Stimulated activated CD4-positive, alpha-beta T cell treated with anti-CD3 and anti-CD28 coated beads, Interleukin-15, amount 100 ng/mL, for 48 hours (primary cell): ENCODE measurements at regions not wholly inside any gene's neighbourhood (a gene's known extent, or its start where the extent isn't known, plus 50 kb on each side); places are given as distances from the start of the nearest gene placed in this dataset.
"Not testable (repeated sequence)": the region's sequence is repeated elsewhere in the genome, so short reads cannot be mapped to it uniquely, and the experiment has no call there.

ENCODE experiments used
- DNase-seq, 2 donors: peaks; one replicate each; pipeline ENCODE4 v3.0.0-alpha.2; 2020; ENCODE audit warnings: low read depth in 2 of 2

- DNase-seq: no peak
Measured at GRCh38 chr9:90457386-90458190, 185.0 kb downstream of the DIRAS2 start.

GRCh38 chr9:90458485-90458884 lies 184.1 kb downstream of the DIRAS2 start:
- DNase-seq: no peak

- DNase-seq: no peak
Measured at GRCh38 chr9:90459321-90459720, 183.3 kb downstream of the DIRAS2 start.

GRCh38 chr9:90460220-90460619 lies 182.4 kb downstream of the DIRAS2 start:
- DNase-seq: no peak

DNA sequence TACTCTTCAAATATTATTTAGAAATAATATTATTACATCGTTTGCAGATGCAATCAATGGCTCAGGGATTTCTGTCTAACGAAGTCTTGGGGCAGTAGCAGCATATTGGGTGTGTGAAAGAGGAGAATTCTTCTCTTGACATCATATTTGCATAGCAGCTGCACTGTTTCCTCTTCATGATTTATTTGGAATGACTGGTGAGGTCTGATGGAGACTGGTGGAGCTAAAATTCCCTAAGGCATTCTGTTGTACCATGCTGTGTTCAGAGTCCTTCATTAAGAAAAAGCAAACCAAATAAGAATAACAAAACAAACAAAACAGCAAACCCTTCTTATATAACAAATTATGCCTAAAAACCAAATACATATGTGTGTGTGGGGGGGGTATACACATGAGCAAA lies 177.6 kb downstream of the DIRAS2 start:
- DNase-seq: no peak

DNA sequence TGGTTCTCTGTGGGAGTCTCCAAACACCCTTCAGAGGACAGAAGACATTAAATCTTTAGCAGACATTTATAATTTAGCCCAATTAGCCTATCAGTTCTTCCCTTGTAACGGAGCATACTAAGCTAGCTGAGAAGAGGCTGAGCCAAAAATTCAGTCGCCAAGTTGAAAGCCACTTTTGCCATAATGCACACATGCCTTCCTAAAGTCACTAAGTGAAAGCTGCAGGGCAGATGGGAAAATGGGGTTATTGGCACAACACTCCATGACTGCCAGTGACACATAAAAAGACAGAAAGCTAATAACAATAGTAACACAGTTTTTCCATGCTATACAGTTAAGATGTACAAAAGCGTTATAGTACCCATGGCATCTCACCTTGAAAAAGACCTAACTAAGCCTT lies 176.2 kb downstream of the DIRAS2 start:
- DNase-seq: no peak

DNA sequence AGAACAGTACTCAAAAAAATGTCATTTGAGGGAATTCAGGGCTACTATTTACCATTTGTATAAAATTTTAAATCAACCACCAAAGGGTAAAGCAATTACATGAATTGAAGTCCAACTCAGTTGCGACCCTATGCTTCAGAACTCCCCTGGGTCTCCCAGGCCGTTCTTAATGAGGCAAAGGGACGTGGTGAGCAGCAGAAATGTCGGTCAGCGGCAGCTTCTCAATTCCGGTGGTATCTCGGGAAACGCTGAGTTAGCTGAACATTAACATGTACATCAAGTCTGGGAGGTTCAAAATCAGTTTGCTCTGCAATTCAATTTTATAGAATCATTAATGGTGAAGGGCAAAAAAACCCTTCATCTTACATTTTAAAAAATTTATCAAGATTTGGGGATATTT lies 173.2 kb downstream of the DIRAS2 start:
- DNase-seq: no peak

DNA sequence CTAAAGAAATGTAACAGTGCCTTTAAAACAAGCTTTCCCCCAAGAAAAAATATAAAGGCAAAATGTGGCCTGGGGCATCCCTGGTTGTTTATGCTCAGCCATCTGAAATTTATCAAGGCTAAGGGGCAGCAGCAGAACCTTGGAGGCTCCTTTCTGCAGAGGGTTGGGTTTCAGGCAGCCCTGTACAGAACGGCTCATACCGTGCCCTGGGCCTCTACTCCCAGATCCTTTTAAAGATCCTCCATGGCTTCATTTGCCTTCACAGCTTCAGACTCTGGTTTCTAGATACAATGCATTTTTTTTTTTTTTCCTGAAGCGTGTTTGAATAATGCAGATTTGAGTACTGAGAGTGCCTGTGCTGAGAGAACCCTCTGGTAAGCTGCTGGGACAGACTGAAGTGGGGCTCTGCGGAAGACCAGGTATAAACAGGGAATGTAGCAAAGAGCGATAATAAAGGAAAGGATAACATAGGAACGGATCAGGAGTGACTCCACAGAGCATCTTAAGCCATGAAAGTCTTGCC lies 172.7 kb downstream of the DIRAS2 start:
- no peak for DNase-seq

- no peak for DNase-seq
Measured at GRCh38 chr9:90476058-90476457, 166.6 kb downstream of the DIRAS2 start.

DNA sequence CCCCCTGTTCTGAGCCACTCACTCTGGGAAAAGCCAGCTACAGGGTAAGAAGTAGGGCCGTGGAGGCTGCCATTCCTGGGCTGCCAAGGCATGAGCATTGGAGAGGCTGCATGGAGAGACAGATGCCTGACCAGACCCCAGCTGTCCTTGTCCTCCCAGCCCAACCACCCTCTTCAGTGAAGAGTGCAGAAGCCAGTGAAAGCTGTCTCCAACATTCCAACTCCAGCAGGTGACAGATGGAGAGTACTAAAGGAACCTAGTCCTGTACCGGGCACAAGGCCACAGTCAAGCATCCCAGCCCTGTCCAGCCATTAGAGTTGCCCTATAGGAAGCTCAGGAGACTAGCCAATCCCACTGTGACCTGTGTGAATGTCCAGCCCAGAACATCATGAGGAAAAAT lies 165.1 kb downstream of the DIRAS2 start:
- DNase-seq: no peak

- no peak for DNase-seq
Measured at GRCh38 chr9:90478821-90479220, 163.8 kb downstream of the DIRAS2 start.

DNA sequence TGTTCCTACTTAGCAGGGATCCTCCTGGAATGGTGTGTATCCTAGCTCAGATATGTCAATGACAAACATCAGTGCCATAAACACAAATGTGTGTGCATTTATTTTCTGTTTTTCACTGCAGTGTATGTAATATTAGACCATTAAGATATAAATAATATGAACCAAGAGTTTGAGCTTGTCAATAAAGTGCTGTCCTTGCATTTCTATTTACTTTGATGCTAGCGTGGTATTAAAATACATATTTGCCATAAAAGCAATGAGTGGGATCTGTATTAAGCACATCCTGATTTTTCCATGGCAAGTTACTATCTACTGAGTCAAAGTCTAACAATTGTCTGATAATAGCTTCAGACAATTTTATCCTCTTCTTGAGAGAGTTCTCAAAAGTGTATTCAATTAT lies 157.6 kb downstream of the DIRAS2 start:
- DNase-seq: no peak

- no peak for DNase-seq
Measured at GRCh38 chr9:90489066-90489465, 153.6 kb downstream of the DIRAS2 start.

DNA sequence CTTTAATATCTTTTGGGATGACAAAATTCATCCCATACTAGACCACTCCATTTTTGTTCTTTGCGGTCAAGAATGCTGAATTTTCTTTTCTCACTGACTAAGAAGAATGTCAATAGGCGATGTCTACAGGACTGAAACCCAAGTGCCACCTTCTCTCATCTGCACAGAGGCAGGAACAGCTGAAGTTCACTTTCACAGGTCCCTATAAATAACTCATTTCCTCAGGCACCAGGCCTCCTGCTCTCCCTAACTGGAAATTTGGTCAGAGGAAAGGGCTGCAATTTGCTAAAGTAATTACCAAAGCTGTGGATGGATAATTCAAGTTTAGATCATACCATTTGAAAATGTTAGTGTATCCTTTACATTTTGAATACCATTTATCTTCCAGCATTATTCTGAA lies 142.9 kb downstream of the DIRAS2 start:
- no peak for DNase-seq

DNA sequence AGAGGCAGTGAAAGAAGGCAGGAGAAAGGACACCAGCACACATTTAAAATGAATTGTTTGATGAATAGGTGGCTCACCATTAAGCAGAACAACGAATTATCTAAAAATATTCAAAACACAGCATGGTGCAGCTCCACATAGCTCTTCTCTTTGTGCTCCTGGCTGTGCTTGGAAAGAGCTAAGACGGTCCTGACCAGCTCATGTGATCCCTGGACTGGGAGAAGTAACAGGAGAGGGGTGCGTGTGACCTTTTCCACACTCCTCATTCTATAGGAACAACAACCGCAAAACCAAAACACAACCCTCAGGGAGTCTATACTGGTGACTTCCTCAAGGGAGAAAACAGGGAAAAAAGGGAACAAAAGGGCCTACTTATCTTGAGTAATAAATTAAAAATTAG lies 140.5 kb downstream of the DIRAS2 start:
- DNase-seq: no peak

DNA sequence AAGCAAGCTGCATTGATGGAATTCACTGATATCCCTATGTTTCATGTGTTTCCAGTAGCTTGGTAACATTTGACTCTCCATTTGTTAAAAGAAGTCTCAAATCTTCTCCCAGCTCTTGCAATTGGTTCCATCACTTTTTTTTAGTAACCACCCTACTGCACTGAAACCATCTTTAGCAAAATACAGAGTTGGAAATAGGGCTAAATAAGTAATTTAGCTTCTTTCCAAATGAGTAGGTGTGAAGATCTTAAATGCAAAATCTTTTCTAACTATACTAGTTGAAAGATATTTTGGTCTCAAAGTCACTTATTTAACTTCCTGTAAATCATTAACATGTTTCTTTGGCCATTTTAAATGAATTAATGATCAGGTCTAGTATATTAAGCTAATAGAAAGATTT lies 138.1 kb downstream of the DIRAS2 start:
- no peak for DNase-seq

DNA sequence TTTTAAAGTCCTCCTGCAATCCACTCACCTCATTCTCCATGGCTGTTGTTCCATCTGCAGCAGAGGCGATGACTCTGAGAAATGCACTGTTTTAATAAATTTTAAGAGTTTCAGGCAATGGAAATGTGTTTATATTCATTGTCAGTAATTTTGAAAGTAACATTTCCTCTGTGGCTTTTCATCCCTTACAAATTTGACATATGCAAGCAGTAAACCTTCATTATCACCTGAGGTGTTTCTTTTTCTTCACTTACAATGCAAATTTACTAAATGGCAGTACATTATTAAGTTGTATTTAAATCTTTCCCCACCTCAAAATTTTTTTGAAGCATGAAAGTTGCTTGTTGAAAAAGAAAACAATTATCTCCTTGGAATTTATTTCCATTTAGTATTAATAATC lies 136.9 kb downstream of the DIRAS2 start:
- DNase-seq: no peak

GRCh38 chr9:90506402-90506801 lies 136.2 kb downstream of the DIRAS2 start:
- not testable (repeated sequence) for DNase-seq

DNA sequence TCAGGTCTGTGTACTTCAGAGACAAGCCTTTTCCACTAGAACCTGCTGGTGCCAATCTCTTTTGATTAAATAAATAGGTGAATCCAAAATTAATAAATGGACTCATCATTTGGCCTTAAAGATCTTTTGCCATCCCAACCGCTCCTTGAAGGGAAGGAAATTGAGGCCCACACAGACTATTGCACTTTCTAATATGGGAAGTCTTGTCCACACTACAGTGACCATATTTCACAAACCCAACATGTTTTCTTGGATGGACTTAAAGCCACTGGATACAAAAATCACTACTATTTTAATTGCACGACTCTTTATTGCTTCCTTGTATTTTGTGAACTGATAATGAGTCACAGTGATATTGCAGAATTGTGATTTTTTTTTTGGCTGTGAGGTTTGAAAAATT lies 135.0 kb downstream of the DIRAS2 start:
- DNase-seq: no peak

- DNase-seq: no peak
Measured at GRCh38 chr9:90508940-90509339, 133.7 kb downstream of the DIRAS2 start.

DNA sequence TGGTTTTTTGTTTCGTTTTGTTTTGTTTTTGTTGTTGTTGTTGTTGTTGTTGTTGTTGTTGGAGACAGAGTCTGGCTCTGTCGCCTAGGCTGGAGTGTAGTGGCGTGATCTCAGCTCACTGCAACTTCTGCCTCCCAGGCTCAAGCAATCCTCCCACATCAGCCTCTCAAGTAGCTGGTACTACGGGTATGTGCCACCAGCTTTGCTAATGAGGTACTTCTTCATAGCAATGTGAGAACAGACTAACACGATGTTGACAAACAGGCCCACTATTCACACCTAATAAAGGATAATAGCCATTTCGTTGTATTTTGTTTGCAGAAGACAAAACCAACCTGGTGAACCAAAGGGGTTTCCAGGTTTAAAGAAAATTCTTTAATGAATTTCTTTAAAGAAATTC lies 130.9 kb downstream of the DIRAS2 start:
- DNase-seq: no peak

DNA sequence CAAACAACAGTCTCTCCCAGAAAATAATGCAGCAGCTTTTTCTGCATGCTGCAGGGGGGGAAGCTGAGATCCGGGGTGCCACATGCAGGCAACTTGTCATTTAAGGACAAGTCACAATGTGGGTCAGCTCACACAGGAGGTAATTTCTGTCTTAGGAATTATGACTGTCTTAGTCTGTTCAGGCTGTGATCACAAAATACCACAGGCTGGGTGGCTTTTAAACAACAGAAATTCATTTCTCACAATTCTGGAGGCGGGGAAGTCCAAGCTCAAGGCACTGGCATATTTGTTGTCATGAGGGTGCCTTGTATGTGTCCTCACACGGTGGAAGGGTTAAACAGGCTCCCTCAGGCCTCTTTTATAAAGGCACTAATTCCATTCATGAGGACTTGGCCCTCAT lies 127.7 kb downstream of the DIRAS2 start:
- DNase-seq: no peak

- DNase-seq: no peak
Measured at GRCh38 chr9:90515510-90515909, 127.1 kb downstream of the DIRAS2 start.

GRCh38 chr9:90517103-90517502 lies 125.5 kb downstream of the DIRAS2 start:
- DNase-seq: no peak
